ENCODE measurements at regions not wholly inside any gene's neighbourhood (a gene's known extent, or its start where the extent isn't known, plus 50 kb on each side); places are given as distances from the start of the nearest gene placed in this dataset.

DNA sequence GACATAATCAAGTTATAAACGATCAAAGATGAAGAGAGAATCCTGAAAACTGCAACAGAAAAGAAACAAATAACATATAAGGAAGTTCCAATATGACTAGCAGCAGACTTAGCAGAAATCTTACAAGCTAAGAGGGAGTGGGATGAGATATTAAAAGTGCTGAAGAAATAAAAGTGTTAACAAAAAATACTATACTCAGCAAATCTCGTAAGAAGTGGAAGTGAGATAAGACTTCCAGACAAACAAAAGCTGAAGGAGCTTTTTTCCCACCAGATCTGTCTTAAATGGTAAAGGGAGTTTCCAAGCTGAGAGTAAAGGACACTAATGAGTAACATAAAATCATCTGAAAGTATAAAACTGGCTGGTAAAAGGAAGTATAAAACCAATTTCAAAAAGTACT, 2036.0 kb upstream of the C9orf72 start:
- TF ChIP-seq, protein P1, sequence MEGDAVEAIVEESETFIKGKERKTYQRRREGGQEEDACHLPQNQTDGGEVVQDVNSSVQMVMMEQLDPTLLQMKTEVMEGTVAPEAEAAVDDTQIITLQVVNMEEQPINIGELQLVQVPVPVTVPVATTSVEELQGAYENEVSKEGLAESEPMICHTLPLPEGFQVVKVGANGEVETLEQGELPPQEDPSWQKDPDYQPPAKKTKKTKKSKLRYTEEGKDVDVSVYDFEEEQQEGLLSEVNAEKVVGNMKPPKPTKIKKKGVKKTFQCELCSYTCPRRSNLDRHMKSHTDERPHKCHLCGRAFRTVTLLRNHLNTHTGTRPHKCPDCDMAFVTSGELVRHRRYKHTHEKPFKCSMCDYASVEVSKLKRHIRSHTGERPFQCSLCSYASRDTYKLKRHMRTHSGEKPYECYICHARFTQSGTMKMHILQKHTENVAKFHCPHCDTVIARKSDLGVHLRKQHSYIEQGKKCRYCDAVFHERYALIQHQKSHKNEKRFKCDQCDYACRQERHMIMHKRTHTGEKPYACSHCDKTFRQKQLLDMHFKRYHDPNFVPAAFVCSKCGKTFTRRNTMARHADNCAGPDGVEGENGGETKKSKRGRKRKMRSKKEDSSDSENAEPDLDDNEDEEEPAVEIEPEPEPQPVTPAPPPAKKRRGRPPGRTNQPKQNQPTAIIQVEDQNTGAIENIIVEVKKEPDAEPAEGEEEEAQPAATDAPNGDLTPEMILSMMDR (IDR thresholded peaks at IDR 0.05): no peak
- no peak for TF ChIP-seq POLR2A (IDR thresholded peaks at IDR 0.05)

Data from ovary (tissue), 3 donors.